ENCODE measurements at regions not wholly inside any gene's neighbourhood (a gene's known extent, or its start where the extent isn't known, plus 50 kb on each side); places are given as distances from the start of the nearest gene placed in this dataset.
A peak's percentile ranks its signal among the peaks of the same experiment; 100 is the strongest.

DNA sequence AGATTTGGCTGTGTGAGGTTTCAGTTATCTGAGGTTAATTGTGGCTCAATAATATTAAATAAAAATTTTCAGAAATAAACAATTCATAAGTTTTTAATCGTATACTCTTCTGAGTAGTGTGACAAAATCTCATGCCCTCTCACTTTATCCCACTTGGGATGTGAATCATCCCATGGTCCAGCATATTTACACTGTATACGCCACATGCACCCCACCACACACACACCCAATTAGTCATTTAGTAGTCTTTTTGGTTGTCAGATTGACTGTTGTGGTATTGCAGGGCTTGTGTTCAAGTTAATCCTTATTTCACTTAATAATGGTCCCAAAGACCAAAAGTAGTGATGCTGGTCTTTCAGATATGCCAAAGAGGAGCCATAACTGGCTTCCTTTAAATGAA is 66.4 kb upstream of the PCDH9 start:
- peak; percentile 59 for DNase-seq (ENCODE audit: low read depth)
- no peak overlapping the region for H3K4me3 ChIP-seq (ENCODE audit: low read length)
- TF ChIP-seq, protein P1, sequence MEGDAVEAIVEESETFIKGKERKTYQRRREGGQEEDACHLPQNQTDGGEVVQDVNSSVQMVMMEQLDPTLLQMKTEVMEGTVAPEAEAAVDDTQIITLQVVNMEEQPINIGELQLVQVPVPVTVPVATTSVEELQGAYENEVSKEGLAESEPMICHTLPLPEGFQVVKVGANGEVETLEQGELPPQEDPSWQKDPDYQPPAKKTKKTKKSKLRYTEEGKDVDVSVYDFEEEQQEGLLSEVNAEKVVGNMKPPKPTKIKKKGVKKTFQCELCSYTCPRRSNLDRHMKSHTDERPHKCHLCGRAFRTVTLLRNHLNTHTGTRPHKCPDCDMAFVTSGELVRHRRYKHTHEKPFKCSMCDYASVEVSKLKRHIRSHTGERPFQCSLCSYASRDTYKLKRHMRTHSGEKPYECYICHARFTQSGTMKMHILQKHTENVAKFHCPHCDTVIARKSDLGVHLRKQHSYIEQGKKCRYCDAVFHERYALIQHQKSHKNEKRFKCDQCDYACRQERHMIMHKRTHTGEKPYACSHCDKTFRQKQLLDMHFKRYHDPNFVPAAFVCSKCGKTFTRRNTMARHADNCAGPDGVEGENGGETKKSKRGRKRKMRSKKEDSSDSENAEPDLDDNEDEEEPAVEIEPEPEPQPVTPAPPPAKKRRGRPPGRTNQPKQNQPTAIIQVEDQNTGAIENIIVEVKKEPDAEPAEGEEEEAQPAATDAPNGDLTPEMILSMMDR (IDR thresholded peaks at IDR 0.05; ENCODE audit: insufficient read depth, low read depth, low read length, missing control alignments), result no peak

DNA sequence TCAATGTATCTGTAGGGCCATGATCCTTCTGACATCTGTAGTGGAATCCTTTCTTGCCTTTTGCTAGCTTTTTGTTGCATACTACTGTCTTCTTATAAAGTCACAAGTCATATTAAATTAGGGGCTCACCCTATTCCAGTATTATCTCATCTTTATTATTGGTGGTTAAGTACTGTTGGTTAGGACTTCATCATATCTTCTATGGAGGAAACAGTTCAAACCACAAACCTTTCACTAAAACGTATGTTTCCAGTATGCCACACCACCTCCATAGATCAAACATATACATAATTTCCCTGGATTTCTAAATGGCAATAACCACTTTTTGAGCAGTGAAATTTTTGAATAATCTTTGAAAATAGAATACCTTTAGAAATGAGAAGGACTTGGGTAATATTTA is 62.8 kb upstream of the PCDH9 start:
- H3K4me3 ChIP-seq (ENCODE audit: low read length), result no peak overlapping the region
- no peak for DNase-seq (ENCODE audit: low read depth)
- TF ChIP-seq, protein P1 (IDR thresholded peaks at IDR 0.05; ENCODE audit: insufficient read depth, low read depth, low read length, missing control alignments), result no peak

DNA sequence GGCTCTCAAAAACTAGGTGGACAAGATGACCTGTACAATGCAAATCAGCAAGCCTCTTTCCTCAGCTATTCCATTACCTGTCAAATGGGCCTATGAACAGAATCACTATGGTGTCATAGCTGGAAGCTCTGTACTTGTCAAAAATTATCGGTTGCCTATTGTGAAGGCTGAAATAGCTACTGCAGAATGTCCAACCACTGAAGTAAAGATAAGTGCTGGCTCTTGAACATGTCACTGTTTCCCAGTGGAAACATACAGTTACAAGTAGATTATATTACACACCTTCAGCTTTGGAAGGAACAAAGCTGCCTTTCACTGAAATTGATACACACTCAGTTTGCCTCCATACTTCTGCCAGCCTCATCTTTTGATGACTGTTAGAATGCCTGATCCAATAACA is 55.5 kb upstream of the PCDH9 start:
- H3K4me3 ChIP-seq (ENCODE audit: low read length), result no peak overlapping the region
- DNase-seq (ENCODE audit: low read depth), result no peak
- TF ChIP-seq, protein P1 (IDR thresholded peaks at IDR 0.05; ENCODE audit: insufficient read depth, low read depth, low read length, missing control alignments), result no peak

DNA sequence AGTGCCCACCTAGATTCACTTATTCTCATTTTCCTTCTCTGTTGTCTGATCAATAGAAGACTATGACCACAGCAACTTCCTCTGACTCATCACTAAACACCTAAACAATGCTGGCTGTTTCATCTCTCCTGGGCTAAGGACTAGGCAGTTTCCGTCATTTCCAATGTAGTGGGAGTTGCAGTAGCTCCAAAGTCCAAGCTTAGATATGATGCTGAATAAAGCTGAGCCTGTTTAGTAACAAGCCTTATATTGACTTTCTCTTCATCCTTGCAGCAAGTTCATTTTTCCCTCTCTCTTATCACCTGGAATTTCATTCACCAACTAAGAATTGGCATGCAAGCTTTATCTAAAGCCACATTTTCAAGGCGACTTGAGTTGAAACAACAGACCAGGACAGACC is 53.5 kb upstream of the PCDH9 start:
- H3K4me3 ChIP-seq (ENCODE audit: low read length), result no peak overlapping the region
- DNase-seq (ENCODE audit: low read depth), result peak; percentile 45
- TF ChIP-seq, protein P1 (IDR thresholded peaks at IDR 0.05; ENCODE audit: insufficient read depth, low read depth, low read length, missing control alignments), result no peak

DNA sequence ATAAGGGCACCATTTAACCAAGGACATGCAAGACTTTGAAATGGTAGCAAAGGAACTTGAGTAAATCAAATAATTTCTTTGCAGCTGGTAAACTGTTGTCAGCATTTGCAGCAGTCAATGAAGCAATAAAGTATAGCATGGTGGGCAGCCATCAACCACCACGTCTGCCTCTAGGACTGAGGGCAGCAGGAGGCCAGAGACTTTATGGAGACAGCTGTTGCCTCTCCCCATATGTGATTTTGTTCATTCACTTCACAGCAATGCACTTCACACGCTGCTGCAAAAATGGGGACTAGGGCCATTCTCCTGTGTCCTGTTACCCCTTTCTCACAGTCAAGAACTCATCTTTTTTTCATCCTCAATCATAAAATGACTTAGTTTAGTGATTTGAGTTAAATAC is 51.3 kb upstream of the PCDH9 start:
- no peak for DNase-seq (ENCODE audit: low read depth)
- H3K4me3 ChIP-seq (ENCODE audit: low read length), result no peak overlapping the region
- TF ChIP-seq, protein P1 (IDR thresholded peaks at IDR 0.05; ENCODE audit: insufficient read depth, low read depth, low read length, missing control alignments), result no peak

Data from epithelial cell of esophagus (primary cell).